OCI-LY3 (cell line): ENCODE measurements at regions not wholly inside any gene's neighbourhood (a gene's known extent, or its start where the extent isn't known, plus 50 kb on each side); places are given as distances from the start of the nearest gene placed in this dataset.

Experiments
- H2AFZ ChIP-seq: fragments of 200-600, 300-600 bp; shearing (Covaris generic); 2 replicates; pipeline ENCODE4 v1.6.0; 2014; ENCODE audit warnings: antibody characterized with exemption, low read depth, low read length
- H3K27ac ChIP-seq: fragments of 200-600, 300-600 bp; sonication (generic); 2 replicates; pipeline ENCODE4 v1.5.1; 2014; ENCODE audit warnings: mild to moderate bottlenecking, low read length, moderate library complexity, mixed read lengths
- H3K27me3 ChIP-seq: fragments of 200-600, 300-600 bp; sonication (generic); 2 replicates; pipeline ENCODE4 v1.6.1; 2014; ENCODE audit warnings: low read depth, low read length, mixed read lengths
- H3K36me3 ChIP-seq: fragments of 200-600, 300-600 bp; sonication (generic); replicated peaks from 2 replicates; pipeline ENCODE3; 2014; ENCODE audit warnings: low read depth, low read length, mixed read lengths
- H3K4me1 ChIP-seq: fragments of 300-600, 200-600 bp; sonication (generic); 2 replicates; pipeline ENCODE4 v1.6.1; 2014; ENCODE audit warnings: low read length, mixed read lengths
- H3K4me2 ChIP-seq: fragments of 200-600, 300-600 bp; sonication (generic); 2 replicates; pipeline ENCODE4 v1.6.1; 2014; ENCODE audit warnings: low read length, mixed read lengths
- H3K4me3 ChIP-seq: fragments of 300-600, 200-600 bp; sonication (generic); 2 replicates; pipeline ENCODE4 v1.5.1; 2014; ENCODE audit warnings: antibody characterized with exemption, mild to moderate bottlenecking, low read length, moderate library complexity
- H3K79me2 ChIP-seq: fragments of 300-600, 200-600 bp; shearing (Covaris generic); 2 replicates; pipeline ENCODE4 v1.6.1; 2014; ENCODE audit warnings: mild to moderate bottlenecking, low read length, mixed read lengths
- H3K9ac ChIP-seq: fragments of 300-600, 200-600 bp; shearing (Covaris generic); 2 replicates; pipeline ENCODE4 v1.6.0; 2014; ENCODE audit warnings: mild to moderate bottlenecking, low read length, moderate library complexity
- H3K9me3 ChIP-seq: fragments of 200-600, 300-600 bp; shearing (Covaris generic); 2 replicates; pipeline ENCODE4 v1.6.1; 2014; ENCODE audit warnings: low read length, mixed read lengths; ENCODE audit not compliant: insufficient read depth
- H4K20me1 ChIP-seq: fragments of 200-600, 300-600 bp; sonication (generic); 2 replicates; pipeline ENCODE4 v1.6.1; 2016; ENCODE audit warnings: low read length, mixed read lengths; ENCODE audit not compliant: insufficient read depth
- CTCF ChIP-seq: fragments of 200-600, 300-600 bp; sonication (generic); IDR thresholded peaks from 2 replicates; pipeline ENCODE4 v1.5.1; 2014; ENCODE audit warnings: antibody characterized with exemption, low read length, low read depth
- EZH2phosphoT487 ChIP-seq: fragments of 200-600 bp; shearing (Covaris generic); IDR thresholded peaks from 2 replicates; pipeline ENCODE4 v1.6.1; 2018; ENCODE audit warnings: antibody characterized with exemption, mixed run types, low read depth

GRCh38 chr18:41818381-41819355 is 136.4 kb upstream of the PIK3C3 start:
- TF ChIP-seq EZH2phosphoT487 = no peak
- no peak for TF ChIP-seq CTCF
- Histone ChIP-seq H3K9ac (no peak overlapping the region), H3K4me1 (no peaks in the 10 kb centered on the region), H3K4me2 (no peak overlapping the region), H3K36me3 (no peaks in the 10 kb centered on the region), H3K4me3 (no peak overlapping the region), H4K20me1 (no peaks in the 10 kb centered on the region), H3K9me3 (no peaks in the 10 kb centered on the region), H3K27ac (no peak overlapping the region), H2AFZ (no peak overlapping the region; the same call in 1 of the 2 replicates), H3K27me3 (no peaks in the 10 kb centered on the region), H3K79me2 (no peaks in the 10 kb centered on the region)

- Histone ChIP-seq H2AFZ (no peak overlapping the region), H3K9me3 (no peaks in the 10 kb centered on the region), H3K4me1 (no peaks in the 10 kb centered on the region), H3K9ac (no peak overlapping the region), H3K36me3 (no peaks in the 10 kb centered on the region), H3K4me2 (no peak overlapping the region), H3K27ac (no peak overlapping the region), H3K27me3 (no peaks in the 10 kb centered on the region), H4K20me1 (no peaks in the 10 kb centered on the region), H3K4me3 (no peak overlapping the region), H3K79me2 (no peaks in the 10 kb centered on the region)
- TF ChIP-seq CTCF (no peak), EZH2phosphoT487 (no peak)
Measured at GRCh38 chr18:41814651-41815050, 140.4 kb upstream of the PIK3C3 start.

DNA sequence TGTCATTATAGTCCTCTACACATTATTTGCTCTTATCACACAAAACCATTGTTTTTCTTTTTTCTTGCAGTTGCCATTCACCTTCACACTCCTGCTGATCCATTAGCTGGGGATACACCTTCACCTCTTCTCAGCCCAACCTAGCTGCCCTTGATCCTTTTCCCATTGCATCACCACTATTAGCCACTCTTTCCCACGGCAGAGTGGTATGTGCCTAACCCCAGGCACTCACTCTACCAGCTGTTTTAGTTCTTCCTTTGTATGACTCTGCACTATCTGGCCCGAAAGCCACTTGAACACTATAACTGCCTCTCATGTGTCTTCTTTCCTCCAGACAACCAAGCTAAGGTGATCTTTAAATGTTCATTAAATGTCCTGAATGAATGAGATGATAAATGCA is 145.4 kb upstream of the PIK3C3 start:
- H4K20me1 ChIP-seq = no peaks in the 10 kb centered on the region
- no peak overlapping the region for H3K27ac ChIP-seq
- no peak overlapping the region for H3K4me2 ChIP-seq
- H3K9ac ChIP-seq = no peak overlapping the region
- no peaks in the 10 kb centered on the region for H3K27me3 ChIP-seq
- no peak overlapping the region for H2AFZ ChIP-seq
- H3K79me2 ChIP-seq = no peaks in the 10 kb centered on the region
- no peaks in the 10 kb centered on the region for H3K9me3 ChIP-seq
- H3K4me1 ChIP-seq = no peaks in the 10 kb centered on the region
- H3K4me3 ChIP-seq = no peak overlapping the region
- H3K36me3 ChIP-seq = no peaks in the 10 kb centered on the region
- TF ChIP-seq EZH2phosphoT487 (no peak), CTCF (no peak)

DNA sequence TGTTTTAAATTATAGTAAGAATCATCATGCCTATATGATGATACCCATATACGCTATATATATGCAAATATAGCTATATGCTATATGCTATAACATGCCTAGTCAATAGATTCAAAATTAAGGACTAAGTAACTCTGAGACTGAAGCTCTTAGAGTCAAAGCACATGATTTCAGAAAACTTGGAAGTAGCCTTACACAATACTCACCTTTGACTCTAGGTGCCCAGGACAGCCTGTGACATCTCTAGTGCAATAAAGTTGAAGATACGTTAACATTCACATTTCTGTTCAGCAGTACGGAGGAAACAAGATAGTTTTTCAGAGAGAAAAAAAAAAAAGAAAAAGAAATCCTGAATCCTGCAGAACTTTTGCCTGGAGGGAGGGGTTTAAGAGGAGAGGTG is 149.7 kb upstream of the PIK3C3 start:
- TF ChIP-seq EZH2phosphoT487 = no peak
- TF ChIP-seq CTCF = no peak
- no peak overlapping the region for H3K27ac ChIP-seq
- no peak overlapping the region for H3K4me2 ChIP-seq
- H3K27me3 ChIP-seq = no peaks in the 10 kb centered on the region
- no peaks in the 10 kb centered on the region for H3K9me3 ChIP-seq
- H3K4me1 ChIP-seq = no peaks in the 10 kb centered on the region
- no peak overlapping the region for H3K4me3 ChIP-seq
- H4K20me1 ChIP-seq = no peaks in the 10 kb centered on the region
- no peaks in the 10 kb centered on the region for H3K36me3 ChIP-seq
- H2AFZ ChIP-seq = no peak overlapping the region
- no peak overlapping the region for H3K9ac ChIP-seq
- H3K79me2 ChIP-seq = no peaks in the 10 kb centered on the region
